ENCODE measurements at regions not wholly inside any gene's neighbourhood (a gene's known extent, or its start where the extent isn't known, plus 50 kb on each side); places are given as distances from the start of the nearest gene placed in this dataset.
"Not testable (repeated sequence)": the region's sequence is repeated elsewhere in the genome, so short reads cannot be mapped to it uniquely, and the experiment has no call there.

- no peak overlapping the region for H4K5ac ChIP-seq (ENCODE audit: insufficient read length, low read depth, low read length)
- H3K79me1 ChIP-seq (ENCODE audit: insufficient read depth, low read depth, low read length, poor library complexity, severe bottlenecking): no peaks in the 10 kb centered on the region
- H2AK5ac ChIP-seq (ENCODE audit: insufficient read length, low read length): no peak overlapping the region
- H2BK20ac ChIP-seq (ENCODE audit: low read depth, low read length, poor library complexity, severe bottlenecking): no peak overlapping the region
- H3K27me3 ChIP-seq (ENCODE audit: insufficient read depth, low read length): no peaks in the 10 kb centered on the region
- H3K79me2 ChIP-seq (ENCODE audit: insufficient read depth, low read length): no peaks in the 10 kb centered on the region
- no peak overlapping the region for H3K9ac ChIP-seq (ENCODE audit: extremely low read depth, insufficient read length, low read length)
- H3K56ac ChIP-seq (ENCODE audit: insufficient read length, low read depth, low read length): no peak overlapping the region
- no peak for DNase-seq
- WGBS (ENCODE audit: extremely low coverage, insufficient read length, low lambda C conversion rate): no CpG with 5 or more reads among the region's 9 CpGs
- Mint-ChIP-seq H3K27me3 (ENCODE audit: low read depth) (peaks cover 13% of the 10 kb centered on the region), H3K4me1 (peaks cover 0 to 18% of the 10 kb centered on the region in 2 experiments; a peak in 3 of 4 replicates), H3K36me3 (ENCODE audit: insufficient read depth in 1 of 3, low read depth in 3 of 3) (no peaks in the 10 kb centered on the region; a peak in 1 of 7 replicates), H3K27ac (no peak overlapping the region), H3K9me3 (no peaks in the 10 kb centered on the region), H3K4me3 (no peak overlapping the region)
- no peak overlapping the region for H3K18ac ChIP-seq (ENCODE audit: insufficient read length, low read depth, low read length)
- H3T11ph ChIP-seq (ENCODE audit: low read length): no peak overlapping the region
- no peak overlapping the region for H3K4ac ChIP-seq (ENCODE audit: low read depth, low read length)
- H3K23ac ChIP-seq (ENCODE audit: insufficient read length, low read depth, low read length): no peak overlapping the region
- TF ChIP-seq CTCF (conservative IDR thresholded peaks at IDR 0.05): no peak
- H2AFZ ChIP-seq (ENCODE audit: low read length): no peak overlapping the region
- H4K20me1 ChIP-seq (ENCODE audit: control insufficient read depth, insufficient read depth, insufficient read length): no peaks in the 10 kb centered on the region
- H2BK5ac ChIP-seq (ENCODE audit: insufficient read length, low read length): no peak overlapping the region
- no peak overlapping the region for H3K4me2 ChIP-seq (ENCODE audit: insufficient read depth, insufficient read length, low read length)
- no peak overlapping the region for H3K14ac ChIP-seq (ENCODE audit: insufficient read depth, low read length)
- H4K91ac ChIP-seq (ENCODE audit: insufficient read length, low read depth, low read length): no peak overlapping the region
- no peaks in the 10 kb centered on the region for H3K23me2 ChIP-seq (ENCODE audit: insufficient read length, low read depth, low read length, poor library complexity, severe bottlenecking)
- H4K8ac ChIP-seq (replicated peaks; ENCODE audit: insufficient read length, low read depth, low read length): no peak overlapping the region
- H3K27ac ChIP-seq (ENCODE audit: insufficient read length, low read depth, low read length): no peak overlapping the region
- no peak overlapping the region for H2BK120ac ChIP-seq (ENCODE audit: low read depth, low read length, poor library complexity, severe bottlenecking)
- no peaks in the 10 kb centered on the region; the same call in 1 of the 2 replicates for H3K4me1 ChIP-seq (ENCODE audit: insufficient read depth, low read length)
- H3K9me3 ChIP-seq (ENCODE audit: control insufficient read depth, low read depth, low read length): no peaks in the 10 kb centered on the region
- H2BK15ac ChIP-seq (ENCODE audit: low read depth, low read length): no peak overlapping the region
- no peak overlapping the region for H2BK12ac ChIP-seq (ENCODE audit: insufficient read length, low read depth, low read length)
Measured at GRCh38 chr19:29884466-29884865, 57.6 kb upstream of the URI1 start.

- WGBS (ENCODE audit: extremely low coverage, insufficient read length, low lambda C conversion rate): no CpG with 5 or more reads among the region's 7 CpGs
- not testable (repeated sequence) for H3K9me3 Mint-ChIP-seq; H3K14ac ChIP-seq (ENCODE audit: insufficient read depth, low read length)
Measured at GRCh38 chr19:29886106-29886505, 55.9 kb upstream of the URI1 start.

More at GRCh38 chr19:29886106-29886505, 55.9 kb upstream of the URI1 start:
- not testable (repeated sequence) for H3K4me1 ChIP-seq (ENCODE audit: insufficient read depth, low read length); H3K79me1 ChIP-seq (ENCODE audit: insufficient read depth, low read depth, low read length, poor library complexity, severe bottlenecking); H4K8ac ChIP-seq (replicated peaks; ENCODE audit: insufficient read length, low read depth, low read length); H3K56ac ChIP-seq (ENCODE audit: insufficient read length, low read depth, low read length); H3K27ac Mint-ChIP-seq; H3K18ac ChIP-seq (ENCODE audit: insufficient read length, low read depth, low read length); H3K4me2 ChIP-seq (ENCODE audit: insufficient read depth, insufficient read length, low read length); H3K27me3 ChIP-seq (ENCODE audit: insufficient read depth, low read length); H2BK120ac ChIP-seq (ENCODE audit: low read depth, low read length, poor library complexity, severe bottlenecking); H2BK5ac ChIP-seq (ENCODE audit: insufficient read length, low read length); H4K5ac ChIP-seq (ENCODE audit: insufficient read length, low read depth, low read length); H3T11ph ChIP-seq (ENCODE audit: low read length); H3K27ac ChIP-seq (ENCODE audit: insufficient read length, low read depth, low read length); H2AK5ac ChIP-seq (ENCODE audit: insufficient read length, low read length); H3K36me3 Mint-ChIP-seq (ENCODE audit: insufficient read depth in 1 of 3, low read depth in 3 of 3); H2BK15ac ChIP-seq (ENCODE audit: low read depth, low read length); H3K79me2 ChIP-seq (ENCODE audit: insufficient read depth, low read length); H2AFZ ChIP-seq (ENCODE audit: low read length); H3K4ac ChIP-seq (ENCODE audit: low read depth, low read length); H2BK20ac ChIP-seq (ENCODE audit: low read depth, low read length, poor library complexity, severe bottlenecking); H3K23ac ChIP-seq (ENCODE audit: insufficient read length, low read depth, low read length); H3K9me3 ChIP-seq (ENCODE audit: control insufficient read depth, low read depth, low read length); H3K4me3 Mint-ChIP-seq; DNase-seq; H4K20me1 ChIP-seq (ENCODE audit: control insufficient read depth, insufficient read depth, insufficient read length); H3K23me2 ChIP-seq (ENCODE audit: insufficient read length, low read depth, low read length, poor library complexity, severe bottlenecking); H4K91ac ChIP-seq (ENCODE audit: insufficient read length, low read depth, low read length); H3K27me3 Mint-ChIP-seq (ENCODE audit: low read depth); H3K9ac ChIP-seq (ENCODE audit: extremely low read depth, insufficient read length, low read length); H2BK12ac ChIP-seq (ENCODE audit: insufficient read length, low read depth, low read length)
- H3K4me1 Mint-ChIP-seq: peaks cover 0 to 18% of the 10 kb centered on the region in 2 experiments; a peak in 3 of 4 replicates

All from H9 (cell line).